Mucosa of gallbladder (tissue), 1 donor: ENCODE measurements at regions not wholly inside any gene's neighbourhood (a gene's known extent, or its start where the extent isn't known, plus 50 kb on each side); places are given as distances from the start of the nearest gene placed in this dataset.

Source experiments
- DNase-seq: peaks from one replicate; pipeline ENCODE4 v3.0.0-alpha.2; 2020; ENCODE audit warnings: low spot score
- donor health status: DM: no; HTN: no; CAD: no.

DNA sequence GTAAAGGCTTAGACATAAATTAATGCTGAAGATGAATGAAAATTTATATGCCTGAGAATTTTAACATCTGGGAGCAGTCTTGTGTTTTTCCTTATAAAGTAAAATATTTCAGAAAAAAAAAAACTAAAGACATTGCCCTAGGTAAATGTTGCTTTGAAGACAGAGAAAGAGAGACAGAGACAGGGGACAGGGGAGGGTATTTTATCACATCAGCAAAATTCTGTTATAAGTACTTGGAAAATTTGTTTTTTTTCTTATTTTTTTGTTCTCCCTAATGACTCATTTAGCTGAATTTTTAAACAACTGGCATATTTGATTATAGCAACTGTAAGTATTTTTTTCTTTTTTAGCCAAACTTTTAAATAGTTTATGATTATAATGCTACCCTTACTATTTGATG lies 1540.6 kb upstream of the GBE1 start:
- no peak for DNase-seq

DNA sequence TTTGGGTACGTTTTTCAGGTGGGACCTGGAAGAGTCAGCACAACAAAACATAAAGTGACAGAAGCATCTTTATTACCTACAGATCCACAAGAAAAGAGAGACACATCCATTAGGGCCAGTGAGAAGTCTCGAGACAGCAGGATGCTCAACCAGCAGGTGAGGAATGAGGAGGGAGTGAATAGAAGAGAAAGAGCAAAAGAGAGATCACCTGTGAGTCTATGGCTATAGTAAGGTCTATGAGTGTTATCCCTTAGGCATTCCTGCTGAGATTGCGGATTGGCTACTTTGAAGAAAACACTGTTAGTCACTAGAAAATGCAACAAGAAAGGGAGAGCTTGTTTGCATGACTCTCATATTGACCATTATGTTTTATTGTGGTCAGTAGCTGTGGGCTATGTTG lies 1556.2 kb upstream of the GBE1 start:
- no peak for DNase-seq

DNA sequence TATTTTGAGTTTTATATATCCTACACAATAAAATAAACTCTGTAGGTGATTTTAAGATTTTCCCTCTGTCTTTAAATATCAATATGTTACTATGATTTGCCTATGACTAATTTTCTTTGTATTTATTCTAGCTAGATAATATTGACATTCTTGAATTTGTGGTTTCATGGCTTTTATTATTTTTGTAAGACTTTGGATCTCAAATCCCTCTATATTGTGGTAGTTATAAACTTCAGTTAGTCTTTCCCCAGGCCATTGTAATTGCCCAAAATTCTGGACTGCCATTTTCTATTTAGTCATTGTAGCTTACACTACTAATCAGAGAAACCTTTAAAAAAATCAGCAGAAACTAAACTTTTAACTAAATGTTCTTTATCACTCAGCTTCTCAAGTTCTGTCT lies 1559.3 kb upstream of the GBE1 start:
- no peak for DNase-seq

DNA sequence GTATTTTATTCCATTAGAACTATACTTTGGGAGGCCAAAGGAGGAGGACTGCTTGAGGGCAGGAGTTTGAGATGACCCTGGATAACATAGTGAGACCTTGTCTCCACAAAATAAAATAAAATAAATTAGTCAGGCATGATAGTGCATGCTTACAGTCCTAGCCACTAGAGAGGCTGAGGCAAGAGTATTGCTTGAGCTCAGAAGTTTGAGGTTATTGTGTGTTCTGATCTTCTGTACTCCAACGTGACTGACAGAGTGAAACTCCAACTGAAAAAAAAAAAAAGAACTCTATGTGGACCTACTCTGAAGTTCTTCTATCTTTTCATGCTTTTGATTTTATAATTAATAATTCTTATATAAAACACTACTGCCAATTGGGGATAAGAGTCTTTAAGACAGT lies 1560.0 kb upstream of the GBE1 start:
- DNase-seq, result no peak

DNA sequence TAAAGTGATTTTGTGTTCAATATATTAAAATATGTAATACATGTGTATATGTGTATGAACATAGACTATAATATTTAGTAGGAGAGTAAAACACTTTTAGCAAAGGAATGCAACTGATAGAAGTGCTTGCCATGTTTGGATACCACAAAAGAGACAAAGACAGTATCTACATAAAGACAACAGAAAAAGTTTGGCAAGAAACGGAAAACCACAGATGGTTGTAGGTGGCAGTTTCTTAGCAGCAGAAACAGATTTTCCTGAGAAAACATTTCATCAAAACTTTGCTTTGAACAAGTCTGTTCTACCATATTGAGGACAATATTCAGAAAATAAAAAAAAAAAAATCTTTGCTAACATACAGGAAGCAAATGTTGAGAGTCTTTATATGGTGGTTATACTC lies 1560.4 kb upstream of the GBE1 start:
- DNase-seq, result no peak

DNA sequence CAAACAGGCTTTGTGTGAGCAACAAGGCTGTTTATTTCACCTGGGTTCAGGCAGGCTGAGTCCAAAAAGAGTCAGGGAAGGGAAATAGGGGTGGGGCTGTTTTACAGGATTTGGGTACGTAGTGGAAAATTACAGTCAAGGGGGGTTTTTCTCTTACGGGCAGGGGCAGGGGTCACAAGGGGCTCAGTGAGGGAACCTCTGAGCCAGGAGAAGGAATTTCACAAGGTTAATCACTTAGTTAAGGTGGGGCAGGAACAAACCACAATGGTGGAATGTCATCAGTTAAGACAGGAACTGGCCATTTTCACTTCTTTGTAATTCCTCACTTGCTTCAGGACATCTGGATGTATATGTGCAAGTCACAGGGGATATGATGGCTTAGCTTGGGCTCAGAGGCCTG lies 1592.8 kb upstream of the GBE1 start:
- DNase-seq, result no peak

DNA sequence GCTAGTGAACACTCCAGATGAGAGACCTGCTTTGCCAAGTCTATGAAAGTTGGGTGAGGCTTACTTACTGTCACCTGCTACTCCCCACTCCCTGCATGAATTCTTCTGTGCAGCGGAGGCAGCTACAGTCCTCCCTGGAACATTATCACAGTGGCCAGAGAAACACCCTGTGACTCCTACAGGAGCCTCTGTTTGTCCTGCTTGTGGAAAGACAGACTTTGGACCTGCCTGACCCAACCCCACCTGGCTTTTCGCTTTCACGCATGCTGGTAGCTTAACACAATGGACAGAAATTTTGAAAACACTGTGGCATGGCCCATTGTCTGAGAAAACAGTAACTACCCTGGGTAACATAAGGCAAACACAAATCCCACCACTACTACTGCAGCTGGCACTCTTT lies 1565.5 kb upstream of the CADM2 start:
- DNase-seq, result no peak

DNA sequence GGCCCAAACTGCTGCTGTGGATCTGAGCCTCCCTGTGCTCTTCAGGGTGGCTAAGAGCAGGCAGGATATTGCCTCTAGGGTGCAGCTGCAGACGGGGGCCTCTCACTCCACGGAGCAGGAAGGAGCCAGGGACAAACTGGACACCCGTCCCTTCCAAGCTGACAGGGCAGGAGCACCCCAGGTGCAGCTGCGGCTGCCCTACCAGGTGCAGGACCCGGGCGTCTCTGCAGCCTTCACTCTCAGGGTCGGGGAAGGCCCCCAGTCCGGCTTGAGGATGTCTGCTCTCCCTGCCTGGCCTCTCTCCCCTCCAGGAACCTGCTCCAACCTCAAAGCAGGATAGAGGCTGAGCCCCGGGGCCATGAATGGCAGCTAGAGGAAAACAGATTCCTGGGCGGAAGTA lies 1554.9 kb upstream of the CADM2 start:
- DNase-seq, result no peak

DNA sequence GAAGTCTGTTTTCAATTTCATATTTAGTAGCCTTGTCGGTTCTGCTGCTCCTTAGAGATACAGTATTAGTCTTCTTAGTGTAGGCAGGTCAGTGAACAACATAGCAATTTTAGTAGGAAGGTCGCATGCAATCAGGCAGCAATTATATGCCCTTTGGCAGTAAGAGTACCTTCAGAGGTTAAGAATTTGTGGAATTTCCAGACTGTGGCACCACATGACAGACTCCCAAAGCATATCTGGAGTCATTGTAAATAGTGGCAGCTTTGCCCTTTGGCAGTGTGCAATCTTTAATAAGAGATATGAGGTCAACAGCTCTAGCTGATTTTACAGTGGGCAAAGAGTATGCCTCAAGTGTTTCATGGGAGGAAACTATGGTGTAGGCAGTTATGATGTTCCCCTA lies 1532.5 kb upstream of the CADM2 start:
- DNase-seq, result no peak

DNA sequence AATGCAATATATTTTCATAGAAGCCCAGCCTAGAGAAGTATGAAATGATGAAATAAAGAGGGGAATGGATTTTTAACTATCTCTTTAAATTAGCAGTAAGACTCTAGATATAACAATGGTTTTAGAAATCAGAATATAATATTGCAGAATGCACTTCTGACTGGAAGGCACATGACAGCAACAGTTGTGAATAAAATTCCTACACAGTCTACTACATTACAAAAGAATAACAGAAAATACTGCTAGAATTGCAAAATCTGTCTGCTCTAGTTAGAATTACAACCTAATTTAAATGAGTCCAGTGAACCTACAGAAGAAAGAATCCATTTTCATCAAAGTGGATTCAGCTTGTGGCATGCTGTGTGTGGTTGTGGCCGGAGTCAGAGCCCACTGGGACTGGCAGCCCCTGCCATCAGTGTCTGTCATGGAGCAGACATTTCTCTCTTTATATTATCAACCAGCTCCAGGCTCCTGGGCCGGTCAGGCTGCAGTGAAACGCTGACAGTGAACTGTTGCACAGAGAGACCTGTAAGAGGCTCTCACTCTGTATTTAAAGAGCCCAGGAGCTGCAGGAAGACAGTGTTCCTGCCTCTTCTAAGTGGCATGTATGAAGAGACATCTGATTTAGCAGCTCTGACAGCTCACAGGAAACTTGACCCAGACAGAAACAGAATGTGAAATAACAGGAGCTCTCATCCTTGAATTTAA lies 1523.8 kb upstream of the CADM2 start:
- no peak for DNase-seq

DNA sequence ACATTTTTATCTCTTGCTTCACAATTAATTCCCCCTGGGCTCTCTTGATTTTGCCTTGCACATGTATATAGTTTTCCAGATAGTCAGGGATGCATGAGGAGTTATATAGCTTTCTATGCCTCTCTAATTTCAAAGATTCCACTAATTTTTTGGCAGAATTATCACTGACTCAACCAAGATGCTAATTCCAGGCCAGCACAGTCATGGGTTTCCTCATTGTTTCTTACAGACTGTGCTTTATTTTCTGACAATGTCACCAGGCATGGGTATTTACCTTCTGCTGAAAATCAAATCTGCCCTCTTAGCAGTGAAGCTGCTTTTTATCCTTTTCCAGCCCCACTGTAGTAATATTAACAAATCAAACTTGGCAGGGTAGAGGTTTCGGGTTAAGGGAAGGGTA lies 1520.6 kb upstream of the CADM2 start:
- DNase-seq, result no peak

DNA sequence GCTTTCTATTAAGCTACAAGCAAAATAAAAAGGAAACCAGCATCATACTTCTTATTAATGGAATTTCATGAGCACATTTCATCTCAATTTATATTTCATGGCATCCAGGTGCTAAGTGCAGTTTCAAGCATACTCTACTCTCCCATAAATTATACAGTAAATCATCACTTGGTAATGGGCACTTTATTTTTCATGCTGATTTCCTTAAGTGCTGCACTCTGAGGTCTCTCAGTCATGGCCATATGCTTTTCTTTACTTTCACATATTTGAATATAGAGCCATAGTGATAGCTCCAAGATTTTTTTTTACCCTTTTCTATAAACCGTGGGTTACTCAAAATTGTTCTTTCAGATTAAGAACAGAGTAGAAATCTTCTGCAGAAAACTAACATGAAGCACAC lies 1505.7 kb upstream of the CADM2 start:
- no peak for DNase-seq

DNA sequence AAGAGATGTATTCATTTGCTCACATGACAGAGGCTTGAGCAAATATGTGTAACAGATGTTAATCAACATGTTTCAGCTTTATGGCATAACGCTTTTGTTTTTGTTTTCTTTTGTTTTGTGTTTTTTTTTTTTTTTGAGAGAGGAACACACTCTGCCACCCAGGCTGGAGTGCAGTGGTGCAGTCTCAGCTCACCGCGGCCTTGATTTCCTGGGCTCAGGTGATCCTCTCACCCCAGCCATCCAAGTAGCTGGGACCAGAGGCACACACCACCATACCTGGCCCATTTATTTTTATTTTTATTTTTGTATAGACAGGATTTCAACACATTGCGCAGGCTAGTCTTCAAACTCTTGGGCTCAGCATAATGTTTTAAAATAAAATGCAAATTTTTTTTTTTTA lies 1504.4 kb upstream of the CADM2 start:
- DNase-seq, result no peak

DNA sequence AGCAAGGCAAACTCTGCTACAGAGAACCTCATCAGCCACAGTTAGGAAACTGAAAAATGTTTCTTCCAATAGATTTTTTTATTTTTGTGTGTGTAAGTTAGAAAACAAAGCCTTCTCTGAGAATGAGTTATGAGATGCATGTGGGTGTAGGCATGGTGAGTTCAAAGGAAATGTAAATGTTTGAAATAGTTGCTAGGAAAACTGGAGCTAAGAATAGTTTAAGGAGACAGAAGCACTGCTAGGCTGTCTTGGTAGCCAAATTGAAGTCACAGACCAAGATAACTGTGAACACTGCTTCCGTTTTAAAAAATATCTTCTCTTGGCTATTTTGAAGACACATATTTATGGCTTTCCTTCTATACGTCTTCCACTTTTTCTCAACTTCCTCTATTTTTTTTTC lies 1501.2 kb upstream of the CADM2 start:
- DNase-seq, result no peak

DNA sequence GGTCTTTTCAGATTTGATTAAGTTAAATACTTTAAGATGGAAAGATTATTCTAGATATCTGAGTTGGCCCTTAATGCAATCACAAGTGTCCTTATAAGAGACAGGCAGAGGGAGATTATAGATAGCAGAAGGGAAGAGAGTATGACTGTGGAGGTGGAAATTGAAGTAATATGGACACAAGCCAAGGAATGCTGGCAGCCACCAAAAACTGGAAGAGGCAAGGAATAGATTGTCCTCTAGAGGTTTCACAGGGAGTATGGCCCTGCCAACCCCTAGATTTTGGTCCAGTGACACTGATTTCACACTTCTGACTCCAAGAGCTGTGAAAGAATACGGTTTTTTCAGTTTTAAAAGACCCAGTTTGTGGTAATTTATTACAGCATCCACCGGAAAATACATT lies 1498.7 kb upstream of the CADM2 start:
- no peak for DNase-seq

DNA sequence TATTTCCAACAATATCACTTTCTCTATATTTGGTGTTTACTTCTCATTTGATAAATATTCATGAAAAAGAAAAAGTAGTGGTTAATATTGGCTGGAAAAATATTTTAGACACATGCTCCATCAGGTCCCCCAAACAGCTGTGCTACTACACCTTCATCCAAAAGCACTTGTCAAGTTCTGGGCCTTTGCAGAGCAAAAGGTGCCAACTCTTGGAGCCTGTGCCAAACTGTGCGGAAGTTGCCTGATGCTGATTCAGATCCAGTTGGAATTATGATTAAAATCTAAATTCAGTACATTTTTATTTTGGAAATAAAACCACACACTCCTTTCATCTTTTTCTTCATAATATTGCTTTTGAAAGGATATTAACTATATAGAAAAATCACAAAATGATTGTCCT lies 1497.4 kb upstream of the CADM2 start:
- DNase-seq, result no peak

DNA sequence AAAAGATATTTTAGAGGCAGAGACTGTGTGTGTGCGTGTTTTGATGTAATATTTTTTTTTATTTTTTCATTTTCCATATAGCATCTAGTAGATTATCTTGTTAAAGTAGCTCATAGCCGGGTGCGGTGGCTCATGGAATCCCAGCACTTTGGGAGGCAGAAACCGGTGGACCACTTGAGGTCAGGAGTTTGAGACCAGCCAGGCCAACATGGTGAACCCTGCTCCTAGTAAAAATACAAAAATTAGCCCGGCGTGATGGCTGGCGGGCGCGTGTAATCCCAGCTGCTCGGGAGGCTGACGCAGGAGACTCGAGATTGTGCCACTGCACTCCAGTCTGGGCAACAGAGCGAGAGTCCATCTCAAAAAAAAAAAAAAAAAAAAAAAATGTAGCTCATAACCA lies 1481.2 kb upstream of the CADM2 start:
- DNase-seq, result no peak

DNA sequence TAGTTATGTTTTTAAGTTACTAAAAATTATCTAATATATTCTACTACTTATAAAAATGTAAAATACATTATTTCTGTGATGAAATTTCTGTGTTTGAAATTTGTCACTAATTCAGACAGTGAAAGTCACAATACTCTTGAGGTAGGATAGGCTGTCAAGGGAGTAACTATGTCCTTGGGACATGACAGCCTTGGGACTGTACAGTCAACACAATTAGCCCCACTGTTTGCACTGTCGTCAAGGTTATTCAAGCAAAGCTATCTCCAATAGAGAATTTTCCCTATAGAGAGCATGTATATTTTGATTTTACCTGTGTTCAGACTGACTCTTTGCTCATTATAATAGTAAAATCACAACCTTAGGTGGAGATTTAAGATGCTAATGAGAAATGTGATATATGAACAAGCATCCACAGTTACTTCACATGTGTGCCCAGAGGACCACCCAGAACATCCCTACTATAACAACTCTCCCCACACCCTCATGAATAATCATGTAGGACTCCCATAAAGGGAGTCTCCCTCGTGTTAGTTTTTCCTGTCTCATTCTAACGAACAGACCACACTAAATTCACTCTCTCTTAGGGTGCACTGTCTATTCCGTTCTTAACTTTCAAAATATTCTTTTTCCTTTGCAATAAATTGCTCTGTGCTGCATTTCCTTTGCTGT lies 1476.3 kb upstream of the CADM2 start:
- no peak for DNase-seq

DNA sequence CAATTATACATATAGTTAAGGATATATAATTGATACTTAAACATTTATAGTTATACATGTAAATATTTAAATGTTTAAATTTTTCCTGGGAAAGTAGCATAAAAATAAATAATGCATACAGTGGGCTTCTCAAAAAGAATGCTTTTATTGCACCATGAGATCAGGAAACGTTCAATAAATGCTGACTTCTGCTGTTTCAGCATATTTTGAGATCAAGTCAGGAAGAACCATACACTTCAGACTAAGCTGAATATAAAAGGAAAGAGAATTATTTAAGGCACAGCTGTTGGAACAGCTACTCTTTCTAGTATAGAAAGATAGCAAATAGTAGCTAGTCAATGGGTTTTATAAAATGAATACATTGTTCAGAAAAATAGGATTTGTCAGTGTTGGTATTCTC lies 1462.3 kb upstream of the CADM2 start:
- DNase-seq, result no peak

DNA sequence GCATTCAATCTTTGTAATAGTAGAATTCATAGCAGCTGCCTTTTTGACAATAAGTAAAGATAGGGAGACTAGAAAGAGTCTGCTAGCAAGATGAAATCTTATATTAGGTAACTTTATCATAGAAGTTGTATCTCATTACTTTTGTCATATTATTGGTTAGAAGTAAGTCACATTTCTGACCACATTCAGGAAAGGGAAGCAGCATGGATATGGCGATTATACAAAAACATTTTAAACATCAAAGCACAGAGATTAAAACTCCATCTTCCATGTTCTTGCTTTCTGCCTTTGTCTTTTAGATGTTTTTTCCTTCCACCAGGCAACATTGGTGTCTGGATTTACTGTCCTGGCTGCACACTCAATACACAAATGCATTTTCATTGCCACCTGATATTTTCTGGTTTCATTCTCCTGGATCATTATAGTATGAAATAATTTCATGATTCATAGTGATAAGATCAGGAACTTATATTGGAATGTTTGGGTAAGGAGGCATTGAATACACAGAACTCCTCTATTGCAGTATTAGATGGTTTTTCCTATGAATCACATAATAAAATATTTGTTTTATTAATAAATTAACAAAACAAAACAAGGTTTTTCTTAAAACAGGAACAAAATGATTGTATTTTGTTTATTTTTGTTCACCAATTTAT lies 1460.3 kb upstream of the CADM2 start:
- DNase-seq, result no peak

DNA sequence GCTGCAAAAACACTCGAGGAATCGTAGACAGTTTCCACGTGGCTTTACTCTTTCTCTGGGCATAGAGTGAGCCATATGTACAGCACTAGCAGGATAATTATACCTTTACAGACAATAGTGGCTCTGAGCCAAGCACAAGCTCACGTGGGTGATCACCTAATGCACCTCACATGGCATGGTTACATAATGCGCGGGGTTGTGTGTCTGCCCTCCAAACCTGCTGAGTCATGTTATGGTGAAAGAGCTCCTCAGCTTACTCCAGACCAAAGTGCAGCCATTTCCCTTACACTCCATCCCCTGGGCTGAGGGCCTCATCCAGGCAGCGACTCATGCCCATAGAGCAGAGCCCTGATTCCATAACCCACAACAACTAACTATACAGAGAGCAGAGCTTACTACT lies 1458.4 kb upstream of the CADM2 start:
- no peak for DNase-seq

DNA sequence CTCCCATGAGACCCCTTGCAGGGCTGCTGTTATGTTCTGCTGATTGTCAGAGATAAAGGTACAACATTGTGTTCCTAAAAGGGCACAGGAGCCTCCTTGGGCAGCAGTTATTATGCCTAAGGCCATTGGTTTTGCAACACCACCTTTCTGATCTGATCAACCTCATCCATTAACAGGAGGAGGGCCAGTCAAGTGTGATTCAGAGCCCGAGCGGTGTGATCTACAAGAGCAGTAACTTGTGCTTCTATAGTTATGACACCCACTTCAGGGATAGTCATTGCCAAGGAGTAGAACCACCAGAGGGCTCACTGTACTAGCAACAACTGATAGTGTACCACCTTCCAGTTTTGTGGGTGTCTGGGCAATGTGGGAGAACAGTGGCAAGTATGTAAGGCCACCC lies 1457.9 kb upstream of the CADM2 start:
- DNase-seq, result no peak

DNA sequence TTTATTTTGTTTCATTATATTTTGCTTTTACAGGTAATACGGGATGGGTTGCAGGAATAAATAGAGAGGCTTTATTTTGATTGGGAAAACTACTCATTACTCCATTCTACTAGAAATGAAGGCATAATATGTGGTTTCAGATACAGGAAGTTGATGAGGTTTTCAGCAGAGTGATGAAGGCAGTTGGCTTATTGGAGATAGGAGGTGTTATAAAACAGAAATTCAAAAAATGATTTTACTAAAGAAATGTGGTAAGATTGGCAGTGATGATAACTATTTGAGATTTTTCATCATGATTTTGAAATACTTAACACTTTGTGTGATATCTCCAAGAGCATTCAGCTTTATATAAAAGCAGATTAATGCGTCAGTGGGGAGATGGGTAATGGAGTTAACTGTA lies 1445.7 kb upstream of the CADM2 start:
- DNase-seq, result no peak

DNA sequence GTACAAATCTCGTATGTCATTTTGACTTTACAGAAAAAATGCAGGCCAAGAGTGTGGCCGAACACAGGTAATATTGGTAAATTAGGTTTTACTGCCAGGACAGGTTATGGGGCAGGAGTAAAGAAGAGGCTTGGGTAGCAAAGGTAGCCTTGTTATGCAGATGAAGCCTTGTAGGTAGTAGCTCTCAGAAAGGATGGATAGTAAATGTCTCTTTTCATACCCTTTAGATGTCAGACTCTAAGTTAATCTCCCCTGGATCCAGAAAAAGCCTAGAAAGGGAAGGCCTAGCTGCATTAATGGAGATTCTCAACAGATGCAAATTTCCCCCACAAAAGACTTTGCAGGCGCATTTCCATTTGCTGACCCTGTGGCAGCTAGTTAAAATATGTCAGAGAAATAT lies 1445.1 kb upstream of the CADM2 start:
- DNase-seq, result no peak
